B cell (primary cell): ENCODE measurements at regions not wholly inside any gene's neighbourhood (a gene's known extent, or its start where the extent isn't known, plus 50 kb on each side); places are given as distances from the start of the nearest gene placed in this dataset.

Experiments
- ATAC-seq: fragments of 200-7000 bp; cut with Tn5 transposase; one replicate; pipeline ENCODE4 v1.10.0; 2021; ENCODE audit warnings: low read depth, mild to moderate bottlenecking, moderate number of reproducible peaks, moderate library complexity
- CTCF ChIA-PET: fragments of 350-600 bp; sonication (Branson Sonifier 250); formaldehyde crosslinking; loops from one replicate; lab custom pipeline; 2021; ENCODE audit warnings: antibody characterized with exemption, inconsistent platforms; lab: Charles Lee
- POLR2A ChIA-PET: fragments of 350-600 bp; sonication (Branson Sonifier 250); formaldehyde crosslinking; loops from one replicate; lab custom pipeline; 2021; ENCODE audit warnings: antibody characterized with exemption; lab: Charles Lee
- DNase-seq: peaks from one replicate; pipeline ENCODE4 v3.0.0; 2013
- H2AFZ ChIP-seq: 2 replicates; pipeline ENCODE4 v1.6.1; 2012; ENCODE audit warnings: mild to moderate bottlenecking, low read depth, low read length; ENCODE audit not compliant: insufficient read depth, poor library complexity, severe bottlenecking
- H3K27ac ChIP-seq, 2 donors: 1 replicate in 1 of 2; 2 replicates in 1 of 2; pipeline ENCODE4 v1.5.1; 2012 to 2013; ENCODE audit warnings: low read length in 2 of 2, mild to moderate bottlenecking in 2 of 2, moderate library complexity in 1 of 2
- H3K27me3 ChIP-seq, 4 experiments: fragments of 200-600 bp in 1 of 4; sonication (generic) in 1 of 4; replicated peaks in 1 of 4; 1 replicate in 2 of 4; 2 replicates in 2 of 4; pipeline versions ENCODE4 v1.6.1 to v1.7.0; 2013 to 2016; ENCODE audit warnings: low read length in 3 of 4, mild to moderate bottlenecking in 2 of 4, mixed read lengths in 1 of 4, moderate library complexity in 1 of 4; ENCODE audit not compliant: insufficient read depth in 4 of 4, control insufficient read depth in 3 of 4; ENCODE audit errors: control extremely low read depth in 1 of 4
- H3K36me3 ChIP-seq, 2 experiments: replicated peaks in 1 of 2; 1 replicate in 1 of 2; 2 replicates in 1 of 2; pipeline versions ENCODE4 v1.6.1 to v1.7.1; 2013; ENCODE audit warnings: low read length in 1 of 2; ENCODE audit not compliant: insufficient read depth in 2 of 2, control insufficient read depth in 1 of 2; ENCODE audit errors: control extremely low read depth in 1 of 2, extremely low read depth in 1 of 2
- H3K4me1 ChIP-seq, 2 donors: fragments of 200-600 bp in 1 of 2; sonication (generic) in 1 of 2; 1 replicate in 1 of 2; 2 replicates in 1 of 2; pipeline versions ENCODE4 v1.5.1 to v1.6.1; 2013 to 2017; ENCODE audit warnings: low read length in 2 of 2; ENCODE audit not compliant: control insufficient read depth in 2 of 2, insufficient read depth in 2 of 2
- H3K4me2 ChIP-seq: replicated peaks from 2 replicates; pipeline ENCODE3; 2012; ENCODE audit warnings: mild to moderate bottlenecking, low read depth, low read length; ENCODE audit not compliant: poor library complexity, severe bottlenecking
- H3K4me3 ChIP-seq, 5 experiments: fragments of 200-600 bp in 1 of 5; sonication (generic) in 1 of 5; 1 replicate in 3 of 5; 2 replicates in 2 of 5; pipeline versions ENCODE4 v1.5.1 to v1.7.0; 2011 to 2016; ENCODE audit warnings: low read length in 4 of 5, mild to moderate bottlenecking in 4 of 5, low read depth in 2 of 5, control low read depth in 1 of 5, moderate library complexity in 1 of 5; ENCODE audit not compliant: insufficient read depth in 1 of 5; ENCODE audit errors: control extremely low read depth in 1 of 5, extremely low read depth in 1 of 5
- H3K79me2 ChIP-seq: fragments of 200-600 bp; sonication (generic); one replicate; pipeline ENCODE4 v1.6.0; 2016; ENCODE audit warnings: low read length; ENCODE audit not compliant: control insufficient read depth, insufficient read depth
- H3K9ac ChIP-seq: fragments of 200-600 bp; sonication (generic); 2 replicates; pipeline ENCODE4 v1.6.1; 2017; ENCODE audit warnings: mild to moderate bottlenecking, low read length, moderate library complexity
- H3K9me3 ChIP-seq, 3 donors: one replicate each; pipeline versions ENCODE4 v1.6.1 to v1.7.1; 2013; ENCODE audit warnings: low read length in 2 of 3; ENCODE audit not compliant: control insufficient read depth in 2 of 3, insufficient read depth in 1 of 3; ENCODE audit errors: control extremely low read depth in 1 of 3
- H4K20me1 ChIP-seq: 2 replicates; pipeline ENCODE4 v1.6.0; 2012; ENCODE audit warnings: mild to moderate bottlenecking, low read length; ENCODE audit not compliant: insufficient read depth, control insufficient read depth, poor library complexity, severe bottlenecking
- H3K27ac Mint-ChIP-seq: one replicate; pipeline ENCODE4 v1.8.0; 2021; ENCODE audit warnings: mixed read lengths
- H3K27me3 Mint-ChIP-seq: one replicate; pipeline ENCODE4 v1.8.0; 2021; ENCODE audit warnings: mixed read lengths
- H3K4me1 Mint-ChIP-seq: one replicate; pipeline ENCODE4 v1.8.0; 2021; ENCODE audit warnings: mixed read lengths
- H3K4me3 Mint-ChIP-seq: one replicate; pipeline ENCODE4 v1.8.0; 2021; ENCODE audit warnings: mixed read lengths
- H3K9me3 Mint-ChIP-seq: one replicate; pipeline ENCODE4 v1.8.0; 2022; ENCODE audit warnings: mixed read lengths; ENCODE audit not compliant: insufficient read depth
- EZH2 ChIP-seq: IDR thresholded peaks from 2 replicates; pipeline ENCODE4 v1.6.1; 2012; ENCODE audit warnings: borderline replicate concordance, low read depth, mild to moderate bottlenecking, moderate library complexity, low read length; ENCODE audit not compliant: insufficient read depth, poor library complexity, severe bottlenecking
- WGBS: methylation state at CpG from one replicate; pipeline ENCODE4 v1.1.5; 2013; ENCODE audit warnings: missing lambda C conversion rate; ENCODE audit not compliant: insufficient coverage; 5-methylcytosine and 5-hydroxymethylcytosine counted together
- intact Hi-C: fragments of 100-400 bp; cut with micrococcal nuclease; formaldehyde crosslinking; loops from one replicate; pipeline ENCODE4 v1.10.0; 2022
- TF ChIP-seq, protein P1 (sequence below): fragments of 200-600 bp; IDR thresholded peaks from one replicate; pipeline ENCODE4 v1.8.0; 2022; ENCODE audit warnings: antibody characterized with exemption, mild to moderate bottlenecking

DNA sequence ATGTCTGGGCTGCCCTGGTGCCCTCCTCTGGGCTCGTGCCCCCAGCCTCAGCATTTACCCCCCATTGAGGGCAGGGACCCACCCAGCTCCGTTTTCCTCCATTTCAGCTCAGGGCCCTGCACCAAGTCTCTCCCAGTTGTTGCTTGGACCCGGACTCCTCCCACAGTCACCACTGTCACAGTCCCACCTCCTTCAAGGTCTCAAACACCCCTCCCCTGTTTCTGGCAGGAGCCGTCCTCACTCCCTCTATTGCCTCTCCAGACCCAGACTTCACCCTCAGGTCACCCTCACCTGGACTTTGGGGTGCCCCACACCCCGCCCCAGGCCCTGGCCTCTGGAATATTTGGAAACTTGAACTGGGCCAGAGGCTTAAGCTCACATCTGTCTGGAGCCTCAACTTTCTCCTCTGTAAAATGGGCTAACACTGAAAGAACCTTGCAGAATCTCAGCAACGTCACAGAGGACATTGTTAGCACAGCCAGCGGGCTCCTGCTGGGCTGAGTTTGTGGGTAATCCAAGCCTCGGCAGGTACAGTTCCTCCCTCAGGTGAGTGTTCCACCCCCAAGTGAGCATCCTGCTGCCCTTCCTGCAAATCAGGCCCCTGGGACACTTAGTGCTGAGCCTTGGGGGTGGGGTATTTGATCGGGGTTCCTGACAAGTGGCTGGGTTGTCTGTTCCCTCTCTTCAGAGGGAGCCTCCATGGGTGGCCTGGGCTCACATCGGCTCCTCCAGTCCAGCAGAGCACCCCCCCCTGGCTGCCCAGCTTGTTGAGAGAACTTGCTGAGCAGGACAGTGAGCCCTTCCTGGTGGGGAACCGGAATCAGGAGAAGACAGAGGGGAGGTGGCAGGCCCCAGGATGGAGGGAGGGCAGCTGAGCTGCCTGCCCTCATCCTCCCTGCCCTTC lies 130.1 kb downstream of the C9orf50 start:
- H2AFZ ChIP-seq = no peak overlapping the region
- H4K20me1 ChIP-seq = no peaks in the 10 kb centered on the region
- Mint-ChIP-seq H3K27ac (peak overlapping the region; percentile 87), H3K4me1 (peaks cover 30% of the 10 kb centered on the region), H3K27me3 (peaks cover 24% of the 10 kb centered on the region), H3K9me3 (no peaks in the 10 kb centered on the region), H3K4me3 (peak overlapping the region; percentile 81)
- DNase-seq (no peak), ATAC-seq (no peak)
- POLR2A ChIA-PET = interaction anchor here (0.6 to 0.7 kb wide), 2 partner anchors 30 to 105 kb away, joined by 5 to 8 read pairs; no protein-coding TSS in a partner anchor
- no peaks in the 10 kb centered on the region for H3K36me3 ChIP-seq
- H3K27me3 ChIP-seq = peaks cover 0 to 35% (median 6%) of the 10 kb centered on the region in 4 experiments
- intact Hi-C loops = no loop called here
- no peak overlapping the region for H3K27ac ChIP-seq
- peaks cover 17 to 22% of the 10 kb centered on the region in 2 donors for H3K4me1 ChIP-seq
- H3K4me2 ChIP-seq = no peak overlapping the region
- peaks cover 0 to 4% (median 0%) of the 10 kb centered on the region in 3 donors for H3K9me3 ChIP-seq
- H3K4me3 ChIP-seq = no peak overlapping the region
- H3K9ac ChIP-seq = no peak overlapping the region
- CTCF ChIA-PET = no interaction called here
- TF ChIP-seq EZH2 = no peak
- TF ChIP-seq, protein P1, sequence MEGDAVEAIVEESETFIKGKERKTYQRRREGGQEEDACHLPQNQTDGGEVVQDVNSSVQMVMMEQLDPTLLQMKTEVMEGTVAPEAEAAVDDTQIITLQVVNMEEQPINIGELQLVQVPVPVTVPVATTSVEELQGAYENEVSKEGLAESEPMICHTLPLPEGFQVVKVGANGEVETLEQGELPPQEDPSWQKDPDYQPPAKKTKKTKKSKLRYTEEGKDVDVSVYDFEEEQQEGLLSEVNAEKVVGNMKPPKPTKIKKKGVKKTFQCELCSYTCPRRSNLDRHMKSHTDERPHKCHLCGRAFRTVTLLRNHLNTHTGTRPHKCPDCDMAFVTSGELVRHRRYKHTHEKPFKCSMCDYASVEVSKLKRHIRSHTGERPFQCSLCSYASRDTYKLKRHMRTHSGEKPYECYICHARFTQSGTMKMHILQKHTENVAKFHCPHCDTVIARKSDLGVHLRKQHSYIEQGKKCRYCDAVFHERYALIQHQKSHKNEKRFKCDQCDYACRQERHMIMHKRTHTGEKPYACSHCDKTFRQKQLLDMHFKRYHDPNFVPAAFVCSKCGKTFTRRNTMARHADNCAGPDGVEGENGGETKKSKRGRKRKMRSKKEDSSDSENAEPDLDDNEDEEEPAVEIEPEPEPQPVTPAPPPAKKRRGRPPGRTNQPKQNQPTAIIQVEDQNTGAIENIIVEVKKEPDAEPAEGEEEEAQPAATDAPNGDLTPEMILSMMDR = no peak
- 87% methylated on average over 11 of the region's 11 CpGs for WGBS
- no peaks in the 10 kb centered on the region for H3K79me2 ChIP-seq
